H1 (cell line): ENCODE measurements at regions not wholly inside any gene's neighbourhood (a gene's known extent, or its start where the extent isn't known, plus 50 kb on each side); places are given as distances from the start of the nearest gene placed in this dataset.

Experiments
- CTCF ChIA-PET: fragments of 300-600 bp; sonication (Branson Sonifier 250); formaldehyde crosslinking; loops from one replicate; lab custom pipeline; 2021; ENCODE audit not compliant: partially characterized antibody; lab: Charles Lee
- POLR2A ChIA-PET: fragments of 300-600 bp; sonication (Branson Sonifier 250); formaldehyde crosslinking; loops from one replicate; lab custom pipeline; 2021; ENCODE audit warnings: inconsistent platforms; ENCODE audit not compliant: partially characterized antibody; lab: Charles Lee
- DNase-seq, 2 experiments: peaks; one replicate each; pipeline versions ENCODE4 v3.0.0 to v3.0.0-alpha.2; 2010 to 2022; ENCODE audit warnings: low spot score in 2 of 2, low read depth in 1 of 2, mixed read lengths in 1 of 2
- FAIRE-seq: peaks from 2 replicates; lab custom pipeline; 2011; peaks lifted over from hg19 to GRCh38; lab: Jason Lieb, UNC
- H2AFZ ChIP-seq: 2 replicates; pipeline ENCODE4 v1.8.1; 2012; ENCODE audit warnings: low read length, inconsistent platforms
- H2AK5ac ChIP-seq: 2 replicates; pipeline ENCODE4 v1.6.1; 2013; ENCODE audit warnings: low read depth, low read length
- H2BK120ac ChIP-seq: replicated peaks from 2 replicates; pipeline ENCODE3; 2013; ENCODE audit warnings: low read depth, low read length, inconsistent platforms
- H2BK12ac ChIP-seq: 2 replicates; pipeline ENCODE4 v1.6.1; 2013; ENCODE audit warnings: low read depth, low read length
- H2BK15ac ChIP-seq: 2 replicates; pipeline ENCODE4 v1.6.1; 2013; ENCODE audit warnings: low read length
- H2BK20ac ChIP-seq: 2 replicates; pipeline ENCODE4 v1.6.1; 2013; ENCODE audit warnings: low read length
- H2BK5ac ChIP-seq: 2 replicates; pipeline ENCODE4 v1.6.1; 2013; ENCODE audit warnings: low read depth, low read length
- H3K14ac ChIP-seq: 2 replicates; pipeline ENCODE4 v1.6.1; 2013; ENCODE audit warnings: inconsistent platforms; ENCODE audit not compliant: insufficient read length
- H3K18ac ChIP-seq: 2 replicates; pipeline ENCODE4 v1.6.1; 2013; ENCODE audit warnings: low read length; ENCODE audit errors: extremely low read depth
- H3K23ac ChIP-seq: 2 replicates; pipeline ENCODE4 v1.6.1; 2013; ENCODE audit warnings: inconsistent platforms; ENCODE audit not compliant: insufficient read length
- H3K23me2 ChIP-seq: 2 replicates; pipeline ENCODE4 v1.6.1; 2013; ENCODE audit warnings: low read depth, low read length
- H3K27ac ChIP-seq: 2 replicates; pipeline ENCODE4 v1.6.1; 2011; ENCODE audit warnings: low read depth, low read length, inconsistent platforms
- H3K27me3 ChIP-seq, 4 experiments: replicated peaks in 1 of 4; 1 replicate in 1 of 4; 2 replicates in 3 of 4; pipeline versions ENCODE4 v1.6.1 to v1.8.1; 2011 to 2013; ENCODE audit warnings: low read length in 3 of 4, mild to moderate bottlenecking in 3 of 4, inconsistent platforms in 2 of 4, mixed read lengths in 2 of 4, moderate library complexity in 1 of 4; ENCODE audit not compliant: control insufficient read depth in 3 of 4, insufficient read depth in 3 of 4; ENCODE audit errors: extremely low read depth in 1 of 4
- H3K36me3 ChIP-seq, 4 experiments: 2 replicates each; pipeline versions ENCODE4 v1.6.1 to v1.8.1; 2011 to 2013; ENCODE audit warnings: mild to moderate bottlenecking in 4 of 4, low read length in 3 of 4, moderate library complexity in 2 of 4, control low read depth in 1 of 4, inconsistent platforms in 1 of 4; ENCODE audit not compliant: insufficient read depth in 4 of 4, control insufficient read depth in 2 of 4
- H3K4ac ChIP-seq: replicated peaks from 2 replicates; pipeline ENCODE3; 2013; ENCODE audit warnings: low read length, low read depth, mixed read lengths, inconsistent platforms; ENCODE audit not compliant: insufficient read length
- H3K4me1 ChIP-seq, 4 experiments: replicated peaks in 1 of 4; 1 replicate in 1 of 4; 2 replicates in 3 of 4; pipeline versions ENCODE4 v1.6.1 to v1.8.1; 2011 to 2013; ENCODE audit warnings: low read length in 3 of 4, inconsistent platforms in 2 of 4, mixed read lengths in 1 of 4; ENCODE audit not compliant: insufficient read depth in 4 of 4, control insufficient read depth in 3 of 4
- H3K4me2 ChIP-seq, 2 experiments: 2 replicates each; pipeline versions ENCODE4 v1.6.1 to v1.8.1; 2011 to 2013; ENCODE audit warnings: low read depth in 2 of 2, low read length in 2 of 2, control low read depth in 1 of 2, inconsistent platforms in 1 of 2, mild to moderate bottlenecking in 1 of 2; ENCODE audit not compliant: insufficient read depth in 1 of 2
- H3K4me3 ChIP-seq, 4 experiments: fragments of 200-600, 300-600 bp in 1 of 4; sonication (generic), shearing (Covaris generic), sonication (Bioruptor Twin) in 1 of 4; 2 replicates each; pipeline versions ENCODE4 v1.5.1 to v1.8.1; 2011 to 2016; ENCODE audit warnings: low read length in 4 of 4, low read depth in 3 of 4, control low read depth in 2 of 4, inconsistent platforms in 2 of 4, mild to moderate bottlenecking in 2 of 4, mixed read lengths in 1 of 4, moderate library complexity in 1 of 4; ENCODE audit not compliant: insufficient read depth in 2 of 4; ENCODE audit errors: extremely low read depth in 1 of 4
- H3K56ac ChIP-seq: replicated peaks from 2 replicates; pipeline ENCODE3; 2013; ENCODE audit warnings: low read depth, mild to moderate bottlenecking, mixed read lengths, low read length, inconsistent platforms; ENCODE audit not compliant: insufficient read length
- H3K79me1 ChIP-seq: 2 replicates; pipeline ENCODE4 v1.6.1; 2013; ENCODE audit warnings: low read depth, low read length, control low read depth
- H3K79me2 ChIP-seq, 2 experiments: 2 replicates each; pipeline versions ENCODE4 v1.6.1 to v1.8.1; 2012 to 2013; ENCODE audit warnings: low read length in 2 of 2, mild to moderate bottlenecking in 2 of 2, inconsistent platforms in 1 of 2; ENCODE audit not compliant: insufficient read depth in 2 of 2, control insufficient read depth in 1 of 2
- H3K9ac ChIP-seq, 4 experiments: replicated peaks in 1 of 4; 1 replicate in 1 of 4; 2 replicates in 3 of 4; pipeline versions ENCODE4 v1.6.1 to v1.8.1; 2011 to 2013; ENCODE audit warnings: low read depth in 3 of 4, low read length in 3 of 4, control low read depth in 2 of 4, mild to moderate bottlenecking in 2 of 4, moderate library complexity in 2 of 4, inconsistent platforms in 1 of 4; ENCODE audit errors: extremely low read depth in 1 of 4
- H3K9me3 ChIP-seq, 2 experiments: 2 replicates each; pipeline versions ENCODE4 v1.6.1 to v1.8.1; 2012 to 2013; ENCODE audit warnings: mild to moderate bottlenecking in 2 of 2, moderate library complexity in 2 of 2, control low read depth in 1 of 2, inconsistent platforms in 1 of 2, low read depth in 1 of 2, low read length in 1 of 2, mixed read lengths in 1 of 2; ENCODE audit not compliant: insufficient read depth in 2 of 2
- H4K20me1 ChIP-seq, 2 experiments: replicated peaks in 1 of 2; 2 replicates each; pipeline versions ENCODE3 to v1.8.1; 2011 to 2013; ENCODE audit warnings: inconsistent platforms in 2 of 2, low read length in 2 of 2, mild to moderate bottlenecking in 1 of 2; ENCODE audit not compliant: insufficient read depth in 2 of 2, control insufficient read depth in 1 of 2
- H4K5ac ChIP-seq: 2 replicates; pipeline ENCODE4 v1.6.1; 2013; ENCODE audit warnings: low read length, low read depth, mixed read lengths, inconsistent platforms; ENCODE audit not compliant: insufficient read length
- H4K8ac ChIP-seq: 2 replicates; pipeline ENCODE4 v1.8.0; 2013; ENCODE audit warnings: mild to moderate bottlenecking, moderate library complexity, low read length, inconsistent platforms; ENCODE audit not compliant: insufficient read depth; ENCODE audit errors: extremely low read depth
- H4K91ac ChIP-seq: replicated peaks from 2 replicates; pipeline ENCODE3; 2013; ENCODE audit warnings: low read length, mixed read lengths, inconsistent platforms; ENCODE audit not compliant: insufficient read length
- ASH2L ChIP-seq: fragments of 200-600, 300-600 bp; sonication (generic); IDR thresholded peaks from one replicate; pipeline ENCODE4 v1.7.1; 2017; ENCODE audit warnings: low read length
- BACH1 ChIP-seq: IDR thresholded peaks from 2 replicates; pipeline ENCODE4 v1.6.1; 2012; ENCODE audit warnings: low read length, improper control_type of control experiment
- CBX5 ChIP-seq: fragments of 300-800, 300-1000 bp; sonication (generic); IDR thresholded peaks from 2 replicates; pipeline ENCODE4 v1.7.1; 2016; ENCODE audit warnings: antibody characterized with exemption, low read length, low read depth
- CTBP2 ChIP-seq: IDR thresholded peaks from 2 replicates; pipeline ENCODE4 v1.7.0; 2011; ENCODE audit warnings: borderline replicate concordance, mild to moderate bottlenecking, moderate library complexity, mixed read lengths, low read length; ENCODE audit not compliant: insufficient read depth, insufficient read length
- KDM5A ChIP-seq: fragments of 200-600 bp; IDR thresholded peaks from 2 replicates; pipeline ENCODE4 v1.7.1; 2012; ENCODE audit warnings: mild to moderate bottlenecking, low read length, inconsistent platforms, mixed read lengths
- POLR2A ChIP-seq, 2 experiments: IDR thresholded peaks; 1 replicate in 1 of 2; 2 replicates in 1 of 2; pipeline ENCODE4 v1.6.1; 2011; ENCODE audit warnings: low read depth in 2 of 2, low read length in 2 of 2, mild to moderate bottlenecking in 2 of 2; ENCODE audit errors: control extremely low read depth in 1 of 2
- RAD21 ChIP-seq, 2 experiments: IDR thresholded peaks in 1 of 2; conservative IDR thresholded peaks in 1 of 2; 2 replicates each; pipeline ENCODE4 v1.6.1; 2011; ENCODE audit warnings: low read depth in 2 of 2, low read length in 2 of 2, improper control_type of control experiment in 1 of 2, inconsistent platforms in 1 of 2, mild to moderate bottlenecking in 1 of 2, moderate library complexity in 1 of 2
- RXRA ChIP-seq: IDR thresholded peaks from 2 replicates; pipeline ENCODE4 v1.6.1; 2011; ENCODE audit warnings: low read depth, mild to moderate bottlenecking, low read length, moderate library complexity; ENCODE audit not compliant: insufficient read depth
- SP2 ChIP-seq: IDR thresholded peaks from 2 replicates; pipeline ENCODE4 v1.6.1; 2012; ENCODE audit warnings: mild to moderate bottlenecking, low read length, inconsistent platforms
- SUZ12 ChIP-seq: fragments of 200-600 bp; sonication (generic); IDR thresholded peaks from 2 replicates; pipeline ENCODE4 v1.6.1; 2012; ENCODE audit warnings: mild to moderate bottlenecking, inconsistent platforms, low read length, moderate library complexity, mixed read lengths
- WGBS, 2 experiments: shearing (Covaris generic) in 1 of 2; methylation state at CpG; one replicate each; pipeline versions ENCODE4 v1.1.6 to v1.1.7; 2013 to 2015; ENCODE audit warnings: low lambda C conversion rate in 2 of 2, mixed read lengths in 2 of 2, inconsistent platforms in 1 of 2, low coverage in 1 of 2, missing lambda C conversion rate in 1 of 2; ENCODE audit not compliant: insufficient replicate concordance in 2 of 2, insufficient coverage in 1 of 2, insufficient read length in 1 of 2; ENCODE audit errors: extremely low coverage in 1 of 2, missing lambda C conversion rate in 1 of 2; 5-methylcytosine and 5-hydroxymethylcytosine counted together

DNA sequence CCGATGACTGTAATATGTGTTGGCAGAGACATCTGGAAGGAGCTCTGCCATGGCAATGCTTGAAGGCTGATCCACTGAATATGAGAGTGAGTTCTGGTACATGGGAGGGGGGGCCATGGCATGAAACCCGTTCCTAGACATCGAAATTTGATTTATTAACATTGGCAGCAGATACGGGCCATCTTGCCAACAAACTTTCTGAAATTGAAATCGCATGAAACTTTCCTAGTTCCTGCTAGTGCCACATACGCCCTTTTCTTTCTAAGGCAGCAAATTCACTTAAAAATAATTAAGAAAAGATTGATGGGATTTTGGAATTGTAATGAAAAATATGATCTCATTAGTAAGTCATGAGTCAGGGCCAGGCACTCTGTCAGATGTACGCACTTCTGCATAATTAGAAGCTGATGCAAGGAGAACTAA lies 91.8 kb upstream of the KMT2C start:
- no peak overlapping the region for H3K23ac ChIP-seq
- H2AK5ac ChIP-seq, result no peak overlapping the region
- no peak for FAIRE-seq
- H2AFZ ChIP-seq, result no peak overlapping the region
- H3K23me2 ChIP-seq, result no peaks in the 10 kb centered on the region
- H3K4ac ChIP-seq, result no peak overlapping the region
- no peaks in the 10 kb centered on the region for H4K20me1 ChIP-seq
- H2BK12ac ChIP-seq, result no peak overlapping the region
- H2BK120ac ChIP-seq, result no peak overlapping the region
- no peak overlapping the region for H4K91ac ChIP-seq
- no peak overlapping the region for H4K8ac ChIP-seq
- H3K4me2 ChIP-seq, result no peak overlapping the region
- no peak overlapping the region for H3K9ac ChIP-seq
- no peaks in the 10 kb centered on the region for H3K36me3 ChIP-seq
- ChIA-PET POLR2A (no interaction called here), CTCF (no interaction called here)
- no peak overlapping the region for H3K4me3 ChIP-seq
- no peak overlapping the region for H3K56ac ChIP-seq
- H3K9me3 ChIP-seq, result no peaks in the 10 kb centered on the region
- no peak overlapping the region for H2BK5ac ChIP-seq
- no peak overlapping the region for H2BK15ac ChIP-seq
- DNase-seq, result no peak
- no peak overlapping the region for H3K27ac ChIP-seq
- no peaks in the 10 kb centered on the region; a peak in 1 of 7 replicates for H3K27me3 ChIP-seq
- WGBS, 2 experiments, result 91% methylated on average over 7 of the region's 7 CpGs; no CpG with 5 or more reads in 1 of the 2 experiments
- H4K5ac ChIP-seq, result no peak overlapping the region
- no peaks in the 10 kb centered on the region for H3K79me1 ChIP-seq
- no peak overlapping the region for H3K18ac ChIP-seq
- no peak for TF ChIP-seq BACH1
- TF ChIP-seq ASH2L, result no peak
- TF ChIP-seq SUZ12, result no peak
- TF ChIP-seq RAD21 (IDR thresholded peaks at IDR 0.05 in 1 of 2, conservative IDR thresholded peaks at IDR 0.05 in 1 of 2; ENCODE audit: low read depth in 2 of 2, low read length in 2 of 2), result no peak
- no peak for TF ChIP-seq RXRA
- no peak for TF ChIP-seq KDM5A
- no peak for TF ChIP-seq SP2
- no peak for TF ChIP-seq POLR2A (IDR thresholded peaks at IDR 0.05; ENCODE audit: control extremely low read depth in 1 of 2, low read depth in 2 of 2, low read length in 2 of 2)
- no peak for TF ChIP-seq CTBP2
- no peak for TF ChIP-seq CBX5
- no peak overlapping the region for H3K14ac ChIP-seq
- no peak overlapping the region for H2BK20ac ChIP-seq
- no peaks in the 10 kb centered on the region for H3K79me2 ChIP-seq
- H3K4me1 ChIP-seq, result peaks cover 0 to 8% (median 4%) of the 10 kb centered on the region in 4 experiments; a peak in 5 of 7 replicates
